IMR-90 (cell line): ENCODE measurements at regions not wholly inside any gene's neighbourhood (a gene's known extent, or its start where the extent isn't known, plus 50 kb on each side); places are given as distances from the start of the nearest gene placed in this dataset.

Source experiments
- BHLHE40 ChIP-seq: fragments of 150-350 bp; IDR thresholded peaks from 2 replicates; pipeline ENCODE4 v1.6.1; 2016; ENCODE audit warnings: mild to moderate bottlenecking, low read depth, low read length
- CEBPB ChIP-seq: IDR thresholded peaks from 2 replicates; pipeline ENCODE4 v1.6.1; 2012; ENCODE audit warnings: low read depth, low read length, improper control_type of control experiment
- MAFK ChIP-seq: IDR thresholded peaks from 2 replicates; pipeline ENCODE4 v1.6.1; 2012; ENCODE audit warnings: low read depth, low read length, improper control_type of control experiment
- MXI1 ChIP-seq: IDR thresholded peaks from 2 replicates; pipeline ENCODE4 v1.6.1; 2012; ENCODE audit warnings: low read depth, mild to moderate bottlenecking, low read length, moderate library complexity, borderline replicate concordance
- POLR2A ChIP-seq: IDR thresholded peaks from 2 replicates; pipeline ENCODE4 v1.6.1; 2012; ENCODE audit warnings: mild to moderate bottlenecking, low read depth, low read length
- RAD21 ChIP-seq: IDR thresholded peaks from 2 replicates; pipeline ENCODE4 v1.6.1; 2012; ENCODE audit warnings: low read length, improper control_type of control experiment
- SMC3 ChIP-seq: fragments of 150-350 bp; IDR thresholded peaks from 2 replicates; pipeline ENCODE4 v1.6.1; 2016; ENCODE audit warnings: low read depth, mild to moderate bottlenecking, antibody characterized with exemption, low read length, moderate library complexity
- USF2 ChIP-seq: fragments of 150-350 bp; IDR thresholded peaks from 2 replicates; pipeline ENCODE4 v1.6.1; 2017; ENCODE audit warnings: mild to moderate bottlenecking, antibody characterized with exemption, low read length, low read depth
- TF ChIP-seq, protein P1 (sequence below): conservative IDR thresholded peaks from 2 replicates; pipeline ENCODE4 v1.5.1; 2012; ENCODE audit warnings: mild to moderate bottlenecking, low read depth, low read length, improper control_type of control experiment

GRCh38 chr2:120511536-120511935 lies 165.6 kb downstream of the INHBB start:
- TF ChIP-seq, protein P1, sequence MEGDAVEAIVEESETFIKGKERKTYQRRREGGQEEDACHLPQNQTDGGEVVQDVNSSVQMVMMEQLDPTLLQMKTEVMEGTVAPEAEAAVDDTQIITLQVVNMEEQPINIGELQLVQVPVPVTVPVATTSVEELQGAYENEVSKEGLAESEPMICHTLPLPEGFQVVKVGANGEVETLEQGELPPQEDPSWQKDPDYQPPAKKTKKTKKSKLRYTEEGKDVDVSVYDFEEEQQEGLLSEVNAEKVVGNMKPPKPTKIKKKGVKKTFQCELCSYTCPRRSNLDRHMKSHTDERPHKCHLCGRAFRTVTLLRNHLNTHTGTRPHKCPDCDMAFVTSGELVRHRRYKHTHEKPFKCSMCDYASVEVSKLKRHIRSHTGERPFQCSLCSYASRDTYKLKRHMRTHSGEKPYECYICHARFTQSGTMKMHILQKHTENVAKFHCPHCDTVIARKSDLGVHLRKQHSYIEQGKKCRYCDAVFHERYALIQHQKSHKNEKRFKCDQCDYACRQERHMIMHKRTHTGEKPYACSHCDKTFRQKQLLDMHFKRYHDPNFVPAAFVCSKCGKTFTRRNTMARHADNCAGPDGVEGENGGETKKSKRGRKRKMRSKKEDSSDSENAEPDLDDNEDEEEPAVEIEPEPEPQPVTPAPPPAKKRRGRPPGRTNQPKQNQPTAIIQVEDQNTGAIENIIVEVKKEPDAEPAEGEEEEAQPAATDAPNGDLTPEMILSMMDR, result no peak
- no peak for TF ChIP-seq MXI1
- TF ChIP-seq MAFK, result no peak
- TF ChIP-seq RAD21, result no peak
- no peak for TF ChIP-seq SMC3
- TF ChIP-seq CEBPB, result no peak
- TF ChIP-seq POLR2A, result no peak
- TF ChIP-seq USF2, result no peak
- TF ChIP-seq BHLHE40, result no peak
